GM13977 (cell line): ENCODE measurements at regions not wholly inside any gene's neighbourhood (a gene's known extent, or its start where the extent isn't known, plus 50 kb on each side); places are given as distances from the start of the nearest gene placed in this dataset.

Source experiments
- DNase-seq: peaks from one replicate; pipeline ENCODE4 v3.0.0; 2012; ENCODE audit warnings: low spot score
- CTCF ChIP-seq: IDR thresholded peaks from 2 replicates; pipeline ENCODE4 v1.5.1; 2012; ENCODE audit warnings: mild to moderate bottlenecking, control low read depth; ENCODE audit not compliant: insufficient read depth; ENCODE audit errors: extremely low read depth, missing control alignments
- in situ Hi-C: fragments of 300-500 bp; cut with MboI; formaldehyde crosslinking; loops from one replicate; pipeline ENCODE4 v1.12.0; 2022; ENCODE audit warnings: low sequenced_read_pairs, low pct_unique_long_range_greater_than_20kb, mixed read lengths, inconsistent platforms; ENCODE audit not compliant: unreplicated experiment

GRCh38 chr7:18352339-18353255, 143.0 kb upstream of the HDAC9 start:
- peak; percentile 13 for DNase-seq
- in situ Hi-C loops, result loop anchor here (25.0 kb wide), 3 partner anchors 235 to 710 kb away; no protein-coding TSS in a partner anchor

DNA sequence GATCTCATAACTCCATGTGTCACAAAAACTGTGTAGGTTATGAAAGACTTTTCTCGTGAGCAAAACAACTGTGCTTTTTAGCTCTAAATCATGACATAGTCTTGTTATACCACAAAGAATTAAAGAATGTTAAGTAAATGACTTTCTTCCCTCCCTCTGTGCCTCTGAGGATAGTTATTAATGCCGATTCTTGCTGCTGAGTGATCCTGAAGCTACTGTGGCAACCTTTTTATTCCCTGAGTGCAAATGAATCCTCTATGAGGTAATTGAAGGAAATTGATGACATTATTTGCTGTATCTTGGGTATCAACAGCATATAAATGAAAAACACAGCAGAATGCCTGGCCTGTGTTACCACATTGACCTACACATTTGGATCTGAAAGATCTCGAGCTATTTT, 142.2 kb upstream of the HDAC9 start:
- DNase-seq, result no peak
- in situ Hi-C loops, result loop anchor here (25.0 kb wide), 3 partner anchors 234 to 709 kb away; no protein-coding TSS in a partner anchor
- TF ChIP-seq CTCF, result no peak

More at GRCh38 chr7:18352339-18353255, 143.0 kb upstream of the HDAC9 start:
- TF ChIP-seq CTCF, result peak; percentile 66

- in situ Hi-C loops, result loop anchor here (25.0 kb wide), 3 partner anchors 233 to 708 kb away; no protein-coding TSS in a partner anchor
- no peak for DNase-seq
- TF ChIP-seq CTCF, result no peak
Observed at GRCh38 chr7:18354108-18355085, 141.2 kb upstream of the HDAC9 start.

DNA sequence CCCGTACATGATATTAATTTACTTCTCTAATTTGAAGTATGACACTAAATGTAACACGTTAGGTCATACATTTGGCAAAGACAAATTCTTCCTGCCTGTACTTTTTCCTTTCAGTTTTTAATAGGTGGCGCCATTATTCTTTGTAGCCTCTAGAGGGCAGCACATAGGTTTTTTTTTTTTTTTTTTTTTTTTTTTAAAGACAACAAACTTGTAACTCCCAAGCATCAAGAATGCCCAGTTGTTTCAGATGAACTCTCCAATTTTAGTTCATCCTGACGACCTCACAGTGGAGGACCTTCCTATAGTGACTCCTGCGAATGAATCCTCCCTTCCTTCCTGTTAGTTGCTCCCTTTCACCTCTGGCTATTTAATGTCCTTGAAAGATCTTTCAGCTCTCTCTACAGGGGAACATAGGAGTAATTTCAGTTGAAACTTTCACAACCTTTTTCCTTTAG, 139.3 kb upstream of the HDAC9 start:
- peak; percentile 16 for DNase-seq
- in situ Hi-C loops, result loop anchor here (25.0 kb wide), 3 partner anchors 231 to 706 kb away; no protein-coding TSS in a partner anchor
- peak; percentile 53 for TF ChIP-seq CTCF

DNA sequence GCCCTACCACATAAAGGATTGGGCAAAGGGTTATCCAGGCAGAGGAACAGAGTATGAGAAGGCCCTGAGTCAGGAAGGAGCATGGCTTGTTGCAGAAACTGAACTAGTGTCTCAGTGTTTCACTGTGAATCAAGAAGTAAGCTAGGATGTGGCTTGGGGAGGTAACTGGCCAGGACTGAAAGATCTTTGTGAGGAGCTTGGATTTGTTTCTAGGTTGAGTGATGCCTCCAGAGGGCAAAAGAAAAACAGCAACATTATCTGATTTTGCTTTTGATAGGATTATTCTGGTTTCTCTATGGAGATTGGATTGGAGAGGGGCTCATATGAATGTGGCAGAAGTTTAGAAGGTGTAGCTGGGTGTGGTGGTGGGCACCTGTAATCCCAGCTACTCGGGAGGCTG, 137.9 kb upstream of the HDAC9 start:
- in situ Hi-C loops, result loop anchor here (25.0 kb wide), 3 partner anchors 230 to 705 kb away; no protein-coding TSS in a partner anchor
- TF ChIP-seq CTCF, result peak; percentile 8
- DNase-seq, result peak; percentile 5

DNA sequence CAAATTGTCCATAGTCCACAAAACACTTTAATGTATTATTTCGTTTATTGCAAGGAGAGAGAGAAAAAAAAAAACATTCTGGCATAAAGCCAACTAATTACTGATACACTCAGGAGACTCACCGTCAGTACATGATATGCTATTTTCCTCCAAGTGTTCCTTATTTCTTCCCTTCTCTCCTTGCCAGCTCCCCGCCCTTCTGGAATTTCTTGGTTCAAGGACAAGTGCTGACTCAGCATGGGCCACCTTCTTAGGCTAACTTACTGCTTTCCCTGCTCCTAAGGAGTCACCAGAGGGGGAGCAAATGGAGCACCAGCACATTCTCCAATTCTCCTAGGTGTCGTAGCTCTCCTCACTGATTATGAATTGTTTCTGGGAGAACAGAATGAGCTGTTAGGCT, 133.8 kb upstream of the HDAC9 start:
- DNase-seq, result no peak
- TF ChIP-seq CTCF, result no peak

More for the DNA sequence above, 133.8 kb upstream of the HDAC9 start:
- in situ Hi-C loops, result loop anchor here (25.0 kb wide), 3 partner anchors 226 to 701 kb away; no protein-coding TSS in a partner anchor
